HG03139 (cell line): ENCODE measurements at regions not wholly inside any gene's neighbourhood (a gene's known extent, or its start where the extent isn't known, plus 50 kb on each side); places are given as distances from the start of the nearest gene placed in this dataset.
"Not testable (repeated sequence)": the region's sequence is repeated elsewhere in the genome, so short reads cannot be mapped to it uniquely, and the experiment has no call there.

Experiments
- ATAC-seq: cut with Tn5 transposase; IDR thresholded peaks from one replicate; pipeline ENCODE4 v1.9.1; 2021; ENCODE audit not compliant: unreplicated experiment

DNA sequence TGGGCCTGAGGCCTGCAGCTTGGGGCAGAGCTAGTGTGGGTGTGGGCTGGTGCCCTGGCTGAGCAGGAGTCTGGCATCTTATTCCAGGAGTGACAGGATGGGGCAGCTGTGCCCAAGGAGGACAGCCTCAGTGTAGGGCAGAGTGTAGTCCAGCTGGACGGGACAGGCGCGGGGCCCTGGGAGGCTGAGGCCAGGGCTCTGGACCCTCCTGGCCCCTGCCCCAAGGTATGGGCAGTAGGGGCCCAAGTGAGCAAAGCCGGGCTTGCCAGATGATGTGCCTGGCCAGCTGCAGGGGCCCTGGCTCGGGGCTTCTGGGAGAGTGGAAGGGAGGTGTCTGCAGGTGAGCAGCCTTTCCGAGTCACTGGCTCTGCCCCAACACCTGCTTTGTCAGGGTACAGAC is 1190.9 kb downstream of the BRD1 start:
- ATAC-seq: no peak

DNA sequence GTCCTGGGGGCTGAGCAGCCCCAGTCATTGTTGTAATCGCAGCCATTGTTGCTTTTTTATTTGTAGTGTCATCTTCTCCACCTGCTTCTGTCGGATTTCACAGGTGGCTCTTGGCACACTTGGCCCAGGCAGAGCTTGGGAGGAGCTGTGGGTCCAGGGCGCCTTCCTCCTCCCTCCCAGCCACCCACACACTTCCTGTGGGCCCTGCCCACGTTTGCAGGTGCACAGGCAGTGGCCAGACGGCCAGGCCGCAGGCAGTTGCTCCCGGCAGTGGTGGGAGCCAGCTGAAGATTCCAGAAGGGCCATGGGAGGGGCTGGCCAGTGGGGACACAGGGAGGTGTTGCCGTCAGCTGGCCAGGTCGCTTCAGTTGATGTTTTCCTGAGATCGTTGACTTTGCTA is 1191.9 kb downstream of the BRD1 start:
- ATAC-seq: no peak

DNA sequence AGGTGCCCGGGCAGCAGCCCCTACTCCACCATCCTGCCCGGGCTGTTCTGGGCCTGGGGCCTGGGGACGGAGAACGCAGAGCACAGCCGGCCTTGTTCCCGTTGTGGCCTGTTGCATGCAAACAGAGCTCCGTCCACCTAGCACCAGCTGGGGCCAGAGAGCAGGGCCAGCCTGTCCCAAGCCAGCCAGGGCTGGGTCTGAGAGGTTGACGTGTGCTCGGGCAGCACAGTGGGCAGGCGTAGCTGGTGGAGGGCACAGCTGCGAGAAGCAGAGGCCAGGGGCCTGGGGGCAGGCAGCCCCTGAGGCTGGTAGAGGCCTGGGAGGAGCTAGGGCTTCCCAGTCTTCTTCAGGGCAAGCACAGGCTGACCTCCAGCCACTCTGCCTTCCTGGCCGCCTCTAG is 1192.6 kb downstream of the BRD1 start:
- no peak for ATAC-seq

DNA sequence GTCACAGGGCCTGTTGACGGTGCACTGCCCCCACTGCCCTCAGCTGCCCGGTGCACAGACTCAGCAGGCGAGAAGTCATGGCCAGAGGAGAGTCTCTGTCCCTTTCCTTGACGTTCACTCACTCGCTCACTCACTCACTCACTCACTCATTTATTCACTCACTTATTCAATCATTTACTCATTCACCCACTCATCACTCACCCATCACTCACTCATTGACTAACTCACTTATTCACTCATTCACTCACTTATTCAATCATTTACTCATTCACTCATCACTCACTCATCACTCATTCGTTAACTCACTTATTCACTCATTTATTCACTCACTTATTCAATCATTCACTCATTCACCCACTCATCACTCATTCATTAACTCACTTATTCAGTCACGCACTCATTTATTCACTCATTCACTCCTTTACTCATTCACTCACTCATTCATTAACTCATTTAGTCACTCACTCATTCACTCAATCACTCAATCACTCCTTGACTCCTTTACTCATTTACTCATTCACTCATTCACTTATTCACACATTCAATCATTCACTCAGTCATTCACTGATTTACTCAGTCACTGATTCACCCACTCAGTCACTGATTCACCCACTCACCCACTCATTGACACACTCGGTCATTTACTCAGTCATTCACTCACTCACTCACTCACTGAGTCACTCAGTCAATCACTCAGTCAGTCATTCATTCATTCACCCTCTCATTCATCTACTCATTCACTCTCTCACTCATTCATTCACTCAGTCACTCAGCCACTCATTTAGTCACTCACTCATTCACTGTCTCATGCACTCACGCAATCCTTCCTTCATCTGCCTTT is 1193.5 kb downstream of the BRD1 start:
- no peak for ATAC-seq

DNA sequence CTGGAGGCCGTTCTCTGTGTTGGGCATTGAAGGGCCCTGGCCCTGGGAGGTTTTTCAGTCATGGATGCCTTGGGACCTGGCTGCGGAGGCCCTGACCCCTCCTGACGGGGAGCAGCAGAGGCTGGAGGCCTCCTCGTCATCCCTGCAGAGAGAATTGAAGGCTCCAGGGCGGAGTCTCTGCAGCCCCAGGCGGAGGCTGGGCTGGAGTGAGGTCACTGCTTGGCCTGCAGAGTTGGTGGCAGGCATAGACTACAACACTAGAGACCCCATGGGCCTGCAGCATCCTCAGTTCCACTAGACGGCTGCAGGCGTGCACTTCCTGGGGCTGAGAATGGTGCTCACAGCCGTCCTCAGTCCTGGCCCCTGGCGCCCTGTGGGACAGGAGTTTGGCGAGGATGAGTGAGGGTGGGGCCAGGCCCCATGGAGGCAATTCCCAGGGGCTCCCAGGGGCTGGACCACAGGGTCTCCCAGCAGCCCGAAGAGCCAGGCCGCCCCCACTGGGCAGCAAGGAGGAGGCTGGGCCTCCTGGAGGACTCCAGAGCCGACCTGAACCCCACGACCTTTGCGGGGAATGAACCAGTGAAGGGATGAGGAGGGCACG is 1194.9 kb downstream of the BRD1 start:
- no peak for ATAC-seq

DNA sequence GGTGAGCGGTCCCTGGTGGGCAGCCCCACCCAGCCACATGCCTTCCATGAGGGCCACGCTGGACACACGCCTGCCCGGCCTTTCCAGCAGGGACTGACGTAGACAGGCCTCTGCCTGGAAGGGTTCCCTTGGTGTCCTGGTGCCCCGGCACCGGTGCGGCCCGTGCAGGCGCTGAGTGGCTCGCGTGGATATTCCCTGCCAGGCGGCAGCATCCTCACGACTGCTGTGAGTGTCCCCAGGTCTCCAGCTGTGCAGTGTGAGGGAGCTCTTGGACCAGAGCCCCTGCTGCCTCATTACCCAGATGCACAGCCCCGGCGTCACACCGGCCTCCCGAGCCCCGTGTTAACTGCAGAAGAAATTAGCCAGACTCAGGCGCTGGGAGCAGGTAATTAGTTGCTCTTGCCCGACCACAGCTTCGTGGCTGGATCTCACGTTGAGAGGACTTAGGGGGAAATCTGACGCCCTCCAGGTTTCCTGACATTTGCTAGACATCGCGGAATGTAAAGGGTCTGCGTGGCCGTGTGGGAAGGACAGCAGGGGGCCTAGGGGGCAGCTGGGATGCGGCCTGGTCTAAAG is 1196.3 kb downstream of the BRD1 start:
- no peak for ATAC-seq

DNA sequence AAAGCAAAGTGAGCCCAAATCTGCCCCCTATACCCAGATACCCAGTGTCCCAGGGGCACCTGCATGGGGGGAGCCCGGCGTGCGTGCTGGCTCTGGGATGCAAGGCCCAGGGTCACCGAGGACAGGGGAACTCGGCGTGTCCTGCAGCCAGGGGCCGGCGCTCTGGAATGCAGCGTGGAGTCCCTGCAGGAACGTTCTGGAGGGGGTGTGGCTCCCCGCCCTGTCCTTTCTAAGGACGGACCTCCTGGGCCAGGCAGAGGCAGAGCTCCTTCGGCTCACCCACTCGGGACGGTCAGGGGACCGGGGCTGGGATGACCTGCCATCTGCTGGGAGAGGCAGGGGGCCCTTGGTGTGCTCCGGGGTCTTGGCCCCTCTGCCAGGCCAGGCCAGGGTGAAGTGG is 1196.8 kb downstream of the BRD1 start:
- no peak for ATAC-seq

DNA sequence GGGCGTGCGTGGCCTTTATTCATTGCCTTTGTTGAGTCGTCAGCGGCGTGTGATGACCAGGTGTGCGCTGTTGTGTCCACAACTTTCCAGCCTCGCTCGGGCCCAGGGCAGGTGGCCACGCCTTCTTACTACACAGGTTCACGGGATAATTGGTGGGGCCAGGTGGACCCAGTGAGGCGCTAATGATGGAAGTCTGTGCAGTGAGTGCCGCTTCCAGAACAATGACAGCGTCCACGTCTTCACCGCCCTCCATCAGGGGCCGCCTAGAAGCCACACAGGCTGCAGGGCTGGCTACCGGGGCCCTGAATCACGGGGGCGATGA is 1197.3 kb downstream of the BRD1 start:
- no peak for ATAC-seq

DNA sequence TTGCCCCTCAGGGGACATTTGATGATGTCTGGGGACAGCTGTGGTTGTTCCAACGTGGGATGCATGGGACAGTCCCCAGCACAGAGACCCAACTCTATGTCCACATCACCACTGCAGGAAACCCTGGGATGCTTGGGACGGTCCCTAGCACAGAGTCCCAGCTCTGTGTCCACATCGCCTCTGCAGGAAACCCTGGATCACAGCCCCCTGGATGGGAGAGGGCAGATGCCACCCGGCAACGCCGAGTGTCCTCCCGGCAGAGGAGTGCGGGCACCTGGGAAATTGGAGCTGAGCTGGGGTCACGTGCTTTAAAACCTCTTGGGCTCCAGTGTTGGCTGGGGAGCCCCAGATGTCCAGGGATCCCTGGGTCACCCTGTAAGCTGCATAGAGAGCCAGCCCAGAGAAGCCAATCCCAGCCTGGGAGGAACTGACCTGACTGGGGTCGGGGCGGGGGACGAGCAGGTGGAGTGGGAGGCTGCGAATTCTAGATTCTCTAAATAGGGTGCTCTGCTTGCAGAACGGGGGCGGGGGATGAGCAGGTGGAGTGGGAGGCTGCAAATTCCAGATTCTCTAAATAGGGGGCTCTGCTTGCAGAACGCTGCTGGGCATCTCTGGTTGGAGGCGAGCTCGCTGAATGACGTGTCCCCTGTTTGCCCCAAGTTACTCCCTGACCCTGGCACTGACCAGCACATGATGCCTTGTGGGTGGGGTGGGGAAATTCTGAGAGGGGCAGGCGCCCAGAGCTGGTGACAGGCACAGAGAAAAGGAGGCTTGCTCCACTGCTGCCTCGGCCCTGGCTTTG is 1197.8 kb downstream of the BRD1 start:
- ATAC-seq: no peak

DNA sequence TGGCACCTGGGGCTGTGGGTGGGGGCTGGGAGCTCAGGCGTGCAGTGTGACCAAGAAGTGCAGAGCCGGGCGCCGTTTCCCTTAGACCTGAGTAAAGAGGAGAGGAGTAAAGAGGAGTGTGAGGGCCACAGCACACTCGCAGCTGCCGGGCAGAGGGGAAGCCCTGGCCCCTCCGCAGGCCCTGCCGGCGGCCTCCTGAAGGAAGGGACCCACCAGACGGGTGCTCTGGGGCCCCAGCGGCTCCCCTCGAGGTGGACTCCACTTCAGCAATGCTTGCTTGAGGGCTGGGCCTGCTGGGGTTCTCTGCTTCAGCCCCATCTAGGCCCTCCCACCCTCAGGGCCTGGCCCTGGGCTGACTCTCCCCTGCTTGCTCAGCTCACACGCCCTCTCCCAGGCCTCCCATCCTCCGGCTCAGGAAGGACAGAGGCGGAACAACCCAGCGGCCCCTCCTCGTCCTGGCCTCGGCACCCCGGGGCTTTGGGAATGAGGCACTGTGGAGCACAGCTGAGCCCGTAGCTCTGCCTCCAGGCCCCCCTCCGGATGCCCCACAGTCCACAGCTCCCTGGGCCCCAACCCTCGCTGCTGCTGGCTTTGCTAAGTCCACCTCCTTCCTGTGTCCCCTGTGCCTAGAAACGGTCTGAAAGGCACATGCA is 1198.7 kb downstream of the BRD1 start:
- ATAC-seq: no peak

DNA sequence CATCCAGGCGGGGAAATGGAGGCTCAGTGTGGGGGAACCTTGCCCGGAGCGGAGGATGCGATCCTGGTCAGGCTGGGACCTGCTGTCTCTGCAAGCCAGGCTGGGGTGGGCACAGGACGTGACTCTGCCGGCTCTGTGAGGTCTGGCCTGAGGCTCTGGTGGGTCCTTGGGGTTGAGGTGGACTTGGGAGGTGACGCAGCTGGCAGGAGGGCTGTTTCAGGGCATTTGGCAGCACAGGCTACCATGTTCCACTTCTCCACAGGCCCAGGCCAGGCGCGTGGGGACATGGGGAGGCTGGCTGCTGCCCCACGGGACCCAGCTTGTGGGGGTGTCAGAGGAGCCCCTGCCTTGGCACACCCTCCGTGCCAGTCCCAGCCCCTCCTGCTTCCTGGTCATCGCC is 1199.7 kb downstream of the BRD1 start:
- ATAC-seq: no peak

DNA sequence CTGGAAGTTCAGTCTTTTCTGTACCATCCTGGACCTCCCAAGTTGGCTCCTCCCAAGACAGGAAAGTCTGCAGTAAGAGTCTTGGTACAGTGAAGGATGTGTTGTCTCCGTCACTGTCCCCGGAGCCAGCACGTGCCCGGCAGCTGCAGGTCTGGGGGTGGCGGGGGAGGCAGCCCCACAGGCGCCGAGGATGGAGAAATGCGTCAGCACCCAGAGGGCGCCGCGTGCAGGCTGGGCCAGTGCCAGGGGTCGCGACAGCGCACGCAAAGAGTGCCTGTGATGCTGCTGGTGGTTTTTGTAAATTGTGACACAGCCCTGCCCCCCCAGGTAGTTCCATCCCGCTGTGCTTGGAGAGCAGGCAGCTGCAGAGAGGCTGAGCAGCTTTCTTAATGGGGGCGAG is 1200.5 kb downstream of the BRD1 start:
- no peak for ATAC-seq

DNA sequence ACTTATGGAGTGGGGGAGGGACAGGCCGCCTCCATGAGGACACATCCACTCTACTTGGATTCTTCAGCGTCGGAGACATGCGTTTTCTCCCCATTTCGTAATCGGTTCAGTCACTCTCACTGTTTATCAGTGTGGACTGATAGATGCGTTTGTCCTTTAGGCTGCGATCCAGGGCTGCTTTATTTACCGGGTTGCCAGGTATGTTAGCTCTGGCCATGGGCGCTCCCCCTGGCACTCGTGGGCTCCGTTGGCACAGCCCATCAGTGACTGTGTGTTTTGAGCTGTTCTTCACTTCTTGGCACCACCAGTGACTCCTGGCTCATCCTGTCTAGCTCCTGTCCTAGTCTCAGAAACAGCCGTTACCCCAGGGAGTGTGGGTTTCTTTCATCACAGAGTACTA is 1203.3 kb downstream of the BRD1 start:
- ATAC-seq: no peak

DNA sequence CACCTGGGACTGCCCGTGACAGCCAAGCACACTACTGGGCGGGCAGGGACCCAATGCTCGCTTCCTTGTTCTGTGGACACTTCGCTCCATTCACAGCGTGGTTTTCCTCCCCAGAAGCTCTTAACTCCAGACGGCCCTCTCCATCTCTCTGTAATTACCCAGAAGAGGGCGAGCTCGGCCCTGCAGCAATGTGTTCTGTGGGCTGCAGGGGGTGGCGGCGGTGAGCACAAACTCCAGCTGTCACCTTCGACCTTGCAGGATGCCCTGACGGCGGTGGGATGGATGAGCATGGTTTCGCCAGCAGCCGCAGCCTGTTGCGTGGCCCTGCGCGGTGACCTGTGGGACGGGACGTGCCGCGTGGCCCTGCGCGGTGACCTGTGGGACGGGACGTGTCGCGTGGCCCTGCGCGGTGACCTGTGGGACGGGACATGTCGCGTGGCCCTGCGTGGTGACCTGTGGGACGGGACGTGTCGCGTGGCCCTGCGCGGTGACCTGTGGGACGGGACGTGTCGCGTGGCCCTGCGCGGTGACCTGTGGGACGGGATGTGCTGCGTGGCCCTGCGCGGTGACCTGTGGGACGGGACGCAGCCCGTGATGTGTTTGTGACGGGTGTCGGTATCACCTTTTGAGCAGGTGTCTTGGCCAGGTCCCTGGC is 1204.7 kb downstream of the BRD1 start:
- no peak for ATAC-seq

DNA sequence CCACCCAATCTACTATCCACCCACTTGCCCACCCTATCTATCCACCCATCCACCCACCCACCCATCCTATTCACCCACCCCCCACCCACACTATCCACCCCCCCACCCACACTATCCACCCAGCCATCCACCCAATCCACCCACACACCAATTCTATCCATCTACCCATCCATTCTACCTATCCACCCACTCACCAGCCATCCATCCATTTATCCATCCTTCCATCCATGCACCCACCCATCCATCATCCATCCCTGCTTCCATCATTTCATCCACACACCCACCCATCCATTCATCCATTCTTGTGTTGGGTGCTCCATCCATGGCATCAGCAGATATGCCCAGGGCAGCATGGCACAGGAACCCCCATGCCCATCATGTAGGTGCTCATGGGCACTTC is 1206.6 kb downstream of the BRD1 start:
- ATAC-seq: no peak

DNA sequence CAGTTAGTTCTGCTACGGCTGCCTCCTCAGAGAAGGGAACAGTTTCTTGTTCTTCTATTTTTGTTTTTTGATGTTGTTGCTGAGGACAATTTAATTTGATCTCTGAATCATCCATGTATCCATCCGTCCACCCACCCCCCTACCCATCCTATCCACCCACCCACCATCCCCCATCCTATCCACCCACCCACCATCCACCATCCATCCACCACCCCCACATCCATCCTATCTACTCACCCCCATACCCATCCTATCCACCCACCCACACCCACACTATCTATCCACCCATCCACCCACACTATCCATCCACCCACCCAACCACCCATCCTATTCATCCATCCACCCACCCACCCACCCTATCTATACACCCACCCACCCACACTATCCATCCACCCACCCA is 1207.2 kb downstream of the BRD1 start:
- ATAC-seq: not testable (repeated sequence)

DNA sequence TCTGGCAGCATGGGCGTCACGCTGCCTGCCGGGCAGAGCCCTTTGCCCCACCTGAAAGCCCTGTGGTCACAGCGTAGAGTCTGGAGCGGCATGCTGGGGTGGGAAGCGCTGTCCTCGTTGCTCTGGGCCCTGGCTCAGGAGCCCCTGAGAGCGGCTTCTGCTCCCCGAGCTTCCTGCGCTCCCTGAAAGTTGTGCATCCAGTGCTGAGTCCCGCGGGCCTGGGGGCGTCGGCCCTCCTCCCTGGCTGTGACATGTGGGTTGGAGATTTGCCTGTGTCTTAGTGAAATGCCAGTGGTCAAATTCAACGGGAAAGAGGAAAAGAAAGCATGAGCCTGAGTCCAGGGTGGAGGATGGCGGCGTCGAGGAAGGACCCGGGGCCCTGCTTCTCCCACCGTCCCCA is 1208.0 kb downstream of the BRD1 start:
- no peak for ATAC-seq

DNA sequence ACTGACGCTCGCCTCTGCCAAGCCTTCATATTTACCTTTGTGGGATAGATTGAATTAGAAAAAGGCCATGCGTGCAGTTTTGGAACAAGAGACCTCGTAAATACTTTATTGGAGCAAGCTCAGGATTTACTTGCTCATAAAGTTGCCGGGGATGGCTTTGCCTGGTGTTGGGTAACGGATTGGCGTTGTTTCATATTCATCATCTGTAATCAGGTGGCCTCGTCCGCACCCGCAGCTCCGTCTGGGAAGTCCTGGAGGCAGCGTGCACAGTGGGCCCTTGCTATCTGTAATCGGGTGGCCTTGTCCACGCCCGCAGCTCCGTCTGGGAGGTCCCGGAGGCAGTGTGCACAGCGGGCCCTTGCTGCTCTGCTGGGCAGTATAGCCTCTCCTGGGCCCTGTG is 1209.3 kb downstream of the BRD1 start:
- ATAC-seq: no peak

DNA sequence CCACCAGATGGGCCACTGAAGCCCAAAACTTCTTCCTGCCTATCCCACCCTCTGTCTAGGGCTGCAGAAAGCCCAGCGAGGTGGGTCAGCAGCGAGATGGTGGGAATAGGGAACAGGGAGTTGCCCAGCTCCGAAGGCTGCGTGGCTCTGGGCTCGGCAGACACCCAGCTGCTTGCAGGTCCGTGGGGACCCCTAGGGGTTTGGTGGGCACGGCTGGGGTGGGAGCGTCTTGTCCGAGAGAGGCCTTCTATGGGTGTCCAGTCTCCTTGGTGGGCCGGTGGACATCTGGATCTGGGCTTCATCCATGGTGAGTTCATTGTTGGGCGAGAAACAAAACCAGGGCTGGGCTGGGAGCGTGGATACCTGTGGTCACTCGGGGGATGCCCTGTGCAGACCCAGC is 1211.0 kb downstream of the BRD1 start:
- no peak for ATAC-seq

DNA sequence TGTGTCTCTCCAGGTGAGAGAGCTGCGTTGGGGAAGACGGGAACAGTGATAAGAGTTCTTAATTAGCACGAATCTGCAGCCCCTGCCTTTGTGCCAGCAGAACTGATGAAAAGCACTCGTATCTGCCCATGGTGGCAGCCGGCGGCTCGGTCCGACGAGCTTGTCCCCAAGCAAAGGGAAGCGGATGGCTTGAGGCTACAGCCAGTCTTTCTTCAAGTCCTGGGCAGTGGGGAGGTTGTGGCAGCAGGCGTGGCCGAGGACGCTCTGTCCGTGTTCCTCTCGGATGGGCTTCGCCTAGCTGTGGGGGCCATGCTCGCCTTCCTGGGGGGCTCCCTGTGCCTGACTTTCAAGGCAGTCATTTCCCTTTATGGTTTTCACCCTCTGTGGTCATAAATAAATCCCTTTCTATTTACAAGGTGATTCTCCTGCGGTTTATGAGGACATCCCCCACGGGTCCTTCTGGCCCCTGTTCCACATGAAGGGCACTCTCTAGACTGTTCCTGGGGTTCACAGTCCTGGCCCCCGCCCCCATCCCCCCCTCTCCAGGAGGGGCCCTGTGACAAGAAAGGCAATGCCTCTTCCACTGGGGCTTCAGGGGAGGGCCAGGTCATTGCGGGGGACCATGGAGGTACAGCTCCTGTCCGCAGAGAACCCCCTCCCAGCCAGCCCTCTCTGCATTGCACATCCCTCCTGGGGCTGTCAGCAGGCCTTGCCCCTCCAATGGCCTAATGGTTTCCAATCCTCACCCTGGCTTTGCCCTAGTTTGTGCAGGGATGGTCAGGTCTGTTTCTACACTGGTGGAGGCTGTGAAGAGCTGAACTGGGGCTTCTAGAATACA is 1212.3 kb downstream of the BRD1 start:
- no peak for ATAC-seq
